SIG-M5 treated with dmso at 0.1 percent for 504 hours (cell line): ENCODE measurements at regions not wholly inside any gene's neighbourhood (a gene's known extent, or its start where the extent isn't known, plus 50 kb on each side); places are given as distances from the start of the nearest gene placed in this dataset.
A peak's percentile ranks its signal among the peaks of the same experiment; 100 is the strongest.
"Not testable (repeated sequence)": the region's sequence is repeated elsewhere in the genome, so short reads cannot be mapped to it uniquely, and the experiment has no call there.

ENCODE experiments used
- DNase-seq: peaks from one replicate; lab custom pipeline; 2025; ENCODE audit not compliant: unreplicated experiment; lab: John Stamatoyannopoulos, UW

DNA sequence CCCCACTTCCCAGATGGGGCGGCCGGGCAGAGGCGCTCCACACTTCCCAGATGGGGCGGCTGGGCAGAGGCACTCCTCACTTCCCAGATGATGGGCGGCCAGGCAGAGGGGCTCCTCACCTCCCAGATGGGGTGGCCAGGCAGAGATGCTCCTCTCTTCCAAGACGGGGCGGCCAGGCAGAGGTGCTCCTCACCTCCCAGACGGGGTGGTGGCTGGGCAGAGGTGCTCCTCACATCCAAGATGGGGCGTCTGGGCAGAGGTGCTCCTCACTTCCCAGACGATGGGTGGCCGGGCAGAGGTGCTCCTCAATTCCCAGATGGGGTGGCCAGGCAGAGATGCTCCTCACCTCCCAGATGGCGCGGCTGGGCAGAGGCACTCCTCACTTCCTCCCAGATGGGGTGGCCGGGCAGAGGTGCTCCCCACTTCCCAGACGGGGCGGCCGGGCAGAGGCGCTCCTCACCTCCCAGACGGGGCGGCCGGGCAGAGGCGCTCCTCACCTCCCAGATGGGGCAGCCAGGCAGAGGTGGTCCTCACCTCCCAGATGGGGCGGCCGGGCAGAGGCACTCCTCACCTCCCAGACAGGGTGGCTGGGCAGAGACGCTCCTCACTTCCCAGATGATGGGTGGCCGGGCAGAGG is 275.2 kb downstream of the LIPI start:
- not testable (repeated sequence) for DNase-seq

GRCh38 chr21:13934887-13935342 is 275.8 kb downstream of the LIPI start:
- not testable (repeated sequence) for DNase-seq

DNA sequence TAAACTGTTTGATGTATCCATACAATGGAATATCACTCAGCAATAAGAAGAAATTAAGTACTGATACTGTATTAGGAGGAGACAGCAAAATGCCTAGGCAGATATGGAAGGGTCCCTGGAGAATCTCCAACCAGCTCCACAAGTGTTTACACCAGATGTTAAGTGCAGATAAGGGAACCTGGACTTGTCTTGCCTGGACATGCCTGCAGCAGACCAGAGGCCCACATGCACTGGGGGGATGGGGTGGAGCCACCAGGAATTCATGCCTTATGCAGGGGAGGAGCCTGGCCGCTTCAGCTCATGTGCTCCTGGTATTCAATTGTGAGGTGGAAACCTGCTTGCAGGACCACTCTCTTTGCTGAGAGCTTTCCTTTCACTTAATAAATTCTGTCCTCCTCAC is 287.6 kb downstream of the LIPI start:
- DNase-seq: not testable (repeated sequence)

DNA sequence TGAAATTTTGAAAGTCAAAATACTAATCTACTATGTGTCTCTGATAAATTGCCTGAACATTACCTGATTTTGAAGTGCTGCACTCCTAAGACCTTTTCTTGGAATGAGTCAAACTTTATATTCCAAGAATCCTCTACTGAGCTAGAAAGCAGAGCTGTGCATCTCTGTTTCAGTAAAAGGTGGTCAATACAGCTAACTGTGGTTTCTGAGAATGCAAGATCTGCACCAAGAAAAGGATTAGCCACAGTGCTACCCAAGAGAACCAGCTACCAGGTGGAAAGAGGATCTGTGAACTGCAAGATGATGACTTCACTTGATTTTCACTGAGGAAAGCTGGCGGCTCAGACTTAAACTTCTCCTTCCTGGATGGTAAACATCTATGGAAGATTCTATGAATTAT is 289.3 kb downstream of the LIPI start:
- not testable (repeated sequence) for DNase-seq

GRCh38 chr21:13907385-13907784 is 297.8 kb downstream of the POTED start:
- not testable (repeated sequence) for DNase-seq

DNA sequence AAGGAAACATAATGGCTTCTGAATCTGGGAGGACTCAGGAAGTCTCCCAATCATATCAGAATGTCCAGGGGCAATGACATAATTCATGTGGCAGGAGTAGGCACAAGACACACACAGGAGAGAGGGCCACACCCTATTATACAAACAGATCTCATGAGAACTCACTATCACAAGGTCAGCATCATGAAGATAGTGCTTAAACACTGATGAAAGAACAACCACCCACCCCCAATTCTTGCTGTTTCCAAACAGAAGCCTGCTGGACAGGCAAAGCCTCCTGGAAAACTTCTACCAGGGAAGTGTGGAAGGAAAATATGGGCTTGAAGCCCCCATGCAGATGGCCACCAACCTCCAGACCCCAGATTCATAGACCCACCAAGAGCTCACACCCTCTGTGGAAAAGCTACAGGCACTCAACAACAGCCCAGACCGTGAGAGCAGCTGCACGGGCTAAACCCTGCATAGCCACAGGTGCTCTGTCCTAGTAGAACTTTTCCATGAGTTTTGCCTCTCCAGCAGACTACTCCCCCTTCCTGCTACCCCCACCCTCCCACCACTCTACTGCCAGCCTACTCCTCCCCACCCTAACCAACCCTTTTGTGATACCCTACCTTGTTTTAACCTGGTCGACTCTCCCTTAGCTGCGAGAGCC is 287.1 kb downstream of the POTED start:
- not testable (repeated sequence) for DNase-seq

DNA sequence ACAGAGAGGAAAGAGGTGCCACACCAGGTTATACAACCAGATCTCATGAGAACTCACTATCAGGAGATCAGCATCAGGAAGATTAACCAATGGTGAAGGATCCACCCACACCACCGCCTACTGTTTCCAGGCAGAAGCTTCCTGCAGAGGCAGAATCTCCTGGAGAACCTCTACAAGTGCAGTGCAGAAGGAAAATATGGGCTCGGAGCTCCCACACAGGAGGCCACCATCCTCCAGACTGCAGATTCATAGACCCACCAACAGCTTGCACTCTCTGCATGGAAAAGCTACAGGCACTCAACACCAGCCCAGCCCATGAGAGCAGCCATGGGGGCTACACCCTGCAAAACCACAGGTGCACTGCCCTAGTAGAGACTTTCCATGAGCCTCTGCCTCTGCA is 284.0 kb downstream of the POTED start:
- not testable (repeated sequence) for DNase-seq

DNA sequence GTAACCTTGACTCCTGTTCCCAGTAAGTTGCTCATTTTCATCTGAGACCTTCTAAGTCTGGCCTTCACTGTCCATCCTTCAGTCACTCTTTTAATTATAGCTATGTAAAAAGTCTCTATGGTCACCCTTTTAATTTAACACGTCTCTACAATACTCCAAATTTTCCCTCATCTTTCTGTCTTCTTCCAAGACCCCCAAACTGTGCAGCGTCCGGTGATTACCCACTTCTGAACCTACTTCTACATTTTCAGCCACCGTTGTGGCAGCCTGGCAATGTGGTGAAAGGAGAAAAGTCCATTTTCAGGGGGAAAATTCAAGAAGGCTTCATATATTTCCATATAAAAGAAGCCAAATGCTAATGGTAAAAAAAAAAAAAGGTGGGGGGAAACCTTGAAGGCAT is 283.4 kb downstream of the POTED start:
- not testable (repeated sequence) for DNase-seq

GRCh38 chr21:13892146-13892751 is 282.7 kb downstream of the POTED start:
- not testable (repeated sequence) for DNase-seq

- not testable (repeated sequence) for DNase-seq
Observed at GRCh38 chr21:13889176-13889575, 279.6 kb downstream of the POTED start.

DNA sequence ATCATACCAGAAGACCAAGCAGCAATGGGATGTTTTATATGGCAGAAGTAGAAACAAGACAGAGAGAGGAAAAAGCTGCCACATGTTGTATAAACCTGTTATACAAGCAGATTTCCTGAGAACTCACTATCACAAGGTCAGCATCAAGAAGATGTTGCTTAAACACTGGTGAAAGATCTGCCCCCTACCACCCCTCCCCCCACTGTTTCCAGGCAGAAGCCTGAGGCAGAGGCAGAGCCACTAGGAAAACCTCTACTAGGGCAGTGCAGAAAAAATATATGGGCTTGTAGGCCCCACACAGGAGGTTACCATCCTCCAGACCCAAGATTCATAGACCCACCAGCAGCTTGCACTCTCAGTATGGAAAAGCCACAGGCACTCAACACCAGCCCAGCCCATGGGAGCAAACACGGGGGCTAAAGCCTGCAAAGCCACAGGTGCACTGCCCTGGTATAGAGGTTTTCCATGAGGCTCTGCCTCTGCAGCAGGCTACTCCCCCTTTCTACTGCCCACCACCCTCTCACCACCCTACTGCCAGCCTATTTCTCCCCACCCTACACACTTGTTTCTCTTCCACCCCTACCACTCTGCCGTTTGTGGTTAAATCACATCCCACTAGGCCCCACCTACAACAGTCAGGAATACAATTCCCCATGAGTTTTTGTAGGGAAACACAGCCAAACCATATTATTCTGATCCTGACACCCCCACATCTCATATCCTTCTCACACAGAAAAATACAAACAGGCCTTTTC is 274.2 kb downstream of the POTED start:
- not testable (repeated sequence) for DNase-seq

DNA sequence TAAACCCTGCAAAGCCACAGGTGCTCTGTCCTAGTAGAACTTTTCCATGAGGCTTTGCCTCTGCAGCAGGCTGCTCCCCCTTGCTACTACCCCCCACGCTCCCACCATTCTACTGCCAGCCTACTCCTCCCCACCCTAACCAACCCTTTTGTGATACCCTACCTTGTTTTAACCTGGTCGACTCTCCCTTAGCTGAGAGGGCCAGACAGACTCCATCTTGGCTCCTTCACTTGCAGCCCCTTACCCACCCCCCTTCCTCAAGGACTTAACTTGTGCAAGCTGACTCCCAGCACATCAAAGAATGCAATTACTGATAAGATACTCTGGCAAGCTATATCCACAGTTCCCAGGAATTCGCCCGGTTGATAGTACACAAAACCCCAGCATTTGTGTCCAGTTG is 267.9 kb downstream of the POTED start:
- not testable (repeated sequence) for DNase-seq

DNA sequence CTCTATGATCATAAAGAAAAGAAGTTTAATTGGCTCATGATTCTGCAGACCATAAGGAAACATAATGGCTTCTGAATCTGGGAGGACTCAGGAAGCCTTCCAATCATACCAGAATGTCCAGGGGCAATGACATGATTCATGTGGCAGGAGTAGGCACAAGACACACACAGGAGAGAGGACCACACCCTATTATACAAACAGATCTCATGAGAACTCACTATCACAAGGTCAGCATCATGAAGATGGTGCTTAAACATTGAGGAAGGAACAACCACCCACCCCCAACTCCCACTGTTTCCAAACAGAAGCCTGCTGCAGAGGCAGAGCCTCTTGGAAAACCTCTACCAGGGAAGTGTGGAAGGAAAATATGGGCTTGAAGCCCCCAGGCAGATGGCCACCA is 267.4 kb downstream of the POTED start:
- DNase-seq: peak; percentile 7

DNA sequence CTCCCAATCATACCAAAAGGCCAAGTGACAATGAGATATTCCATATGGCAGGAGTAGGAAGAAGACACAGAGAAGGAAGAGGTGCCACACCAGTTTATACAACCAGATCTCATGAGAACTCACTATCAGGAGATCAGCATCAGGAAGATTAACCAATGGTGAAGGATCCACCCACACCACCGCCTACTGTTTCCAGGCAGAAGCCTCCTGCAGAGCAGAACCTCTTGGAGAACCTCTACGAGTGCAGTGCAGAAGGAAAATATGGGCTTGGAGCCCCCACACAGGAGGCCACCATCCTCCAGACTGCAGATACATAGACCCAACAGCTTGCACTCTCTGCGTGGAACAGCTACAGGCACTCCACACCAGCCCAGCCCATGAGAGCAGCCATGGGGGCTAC is 264.4 kb downstream of the POTED start:
- not testable (repeated sequence) for DNase-seq

GRCh38 chr21:13854638-13855037 is 245.1 kb downstream of the POTED start:
- DNase-seq: no peak

- not testable (repeated sequence) for DNase-seq
Observed at GRCh38 chr21:13850808-13851207, 241.2 kb downstream of the POTED start.

- DNase-seq: not testable (repeated sequence)
Observed at GRCh38 chr21:13849489-13849888, 239.9 kb downstream of the POTED start.

DNA sequence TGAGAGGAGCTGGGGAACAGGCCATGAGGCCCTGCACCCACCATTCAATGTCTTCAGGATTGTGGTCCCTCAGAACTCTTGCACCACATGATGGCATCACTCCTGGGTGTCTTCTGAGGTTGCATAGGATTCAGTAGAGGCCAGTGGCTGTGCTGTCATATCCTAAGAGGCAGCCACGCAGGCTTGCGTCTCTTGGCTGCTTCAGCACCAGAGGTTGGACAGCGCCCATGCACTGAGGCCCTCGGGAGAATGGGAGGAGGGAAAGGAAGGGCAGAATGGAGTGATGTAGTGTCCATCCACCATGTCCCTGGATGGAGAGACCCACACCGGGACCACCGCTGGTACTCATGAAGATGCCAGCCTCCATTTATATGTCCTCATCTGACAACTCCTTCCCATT is 237.1 kb downstream of the POTED start:
- DNase-seq: not testable (repeated sequence)

DNA sequence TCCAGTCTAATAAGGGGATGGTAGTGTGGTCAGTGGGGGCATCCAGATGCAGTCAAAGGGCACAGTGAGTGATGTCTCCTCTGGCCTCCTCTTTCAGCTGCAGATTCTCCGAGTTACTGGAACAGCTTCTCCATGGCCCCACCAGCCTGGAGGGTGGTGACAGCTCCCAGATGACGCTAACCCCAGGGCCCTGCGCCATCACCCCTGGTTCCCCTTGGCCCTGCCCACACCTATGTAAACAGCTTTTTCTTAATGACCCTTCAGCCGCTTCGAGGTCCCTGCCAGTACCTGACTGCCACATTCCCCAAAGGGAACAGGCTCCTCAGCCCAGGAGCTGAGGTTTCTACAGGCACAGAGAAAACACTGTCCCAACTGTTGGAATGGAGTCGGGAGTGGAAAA is 235.0 kb downstream of the POTED start:
- DNase-seq: not testable (repeated sequence)

DNA sequence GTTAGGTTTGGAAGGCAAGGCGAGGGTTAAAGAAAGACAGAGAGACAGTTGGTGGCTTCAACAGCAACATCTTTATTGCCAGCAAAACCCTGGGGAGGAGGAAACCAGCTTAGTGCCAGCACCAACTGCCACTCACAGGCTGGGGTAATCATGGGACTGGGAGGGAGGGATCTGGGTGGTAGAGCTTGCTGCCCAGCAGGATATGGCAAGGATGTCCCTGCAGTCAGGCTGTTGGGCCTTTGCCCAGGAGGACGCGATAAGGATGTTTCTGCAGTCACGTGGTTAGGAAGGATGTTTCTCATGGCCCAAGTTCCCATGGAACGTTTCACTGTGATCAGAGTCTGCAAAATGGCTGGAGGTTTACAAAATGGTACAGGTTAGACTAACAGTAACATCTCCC is 233.5 kb downstream of the POTED start:
- DNase-seq: not testable (repeated sequence)

DNA sequence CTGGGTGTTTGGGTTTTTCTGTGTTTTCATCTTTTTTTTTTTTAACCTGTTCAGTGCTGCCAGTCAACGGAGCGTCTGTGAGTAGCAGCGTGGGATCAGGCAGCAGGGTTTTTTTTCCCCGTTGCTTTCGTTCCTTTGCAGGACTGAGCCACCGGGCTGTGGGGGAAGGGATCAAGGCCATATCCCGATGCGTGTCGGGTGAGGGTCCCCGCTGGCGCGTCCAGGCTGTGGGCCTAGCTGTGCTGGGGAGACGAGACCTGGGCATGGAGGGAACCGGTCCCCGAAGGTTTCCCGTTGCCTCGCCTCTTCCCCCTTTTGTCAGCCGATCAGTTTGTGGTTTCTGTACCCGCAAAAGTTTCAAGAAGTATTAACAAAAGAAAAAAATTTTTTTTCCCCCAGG is 218.1 kb downstream of the POTED start:
- DNase-seq: not testable (repeated sequence)
